Kidney epithelial cell (primary cell): ENCODE measurements at regions not wholly inside any gene's neighbourhood (a gene's known extent, or its start where the extent isn't known, plus 50 kb on each side); places are given as distances from the start of the nearest gene placed in this dataset.

ENCODE experiments used
- DNase-seq: peaks from one replicate; pipeline ENCODE4 v3.0.0-alpha.2; 2010; ENCODE audit warnings: low read depth
- H3K27me3 ChIP-seq: 2 replicates; pipeline ENCODE4 v1.6.0; 2011; ENCODE audit warnings: low read length; ENCODE audit not compliant: control insufficient read depth, insufficient read depth
- H3K36me3 ChIP-seq: 2 replicates; pipeline ENCODE4 v1.5.1; 2011; ENCODE audit warnings: low read length; ENCODE audit not compliant: control insufficient read depth, insufficient read depth
- H3K4me3 ChIP-seq: 2 replicates; pipeline ENCODE4 v1.5.1; 2011; ENCODE audit warnings: low read depth, mild to moderate bottlenecking, control low read depth, low read length
- CTCF ChIP-seq: IDR thresholded peaks from 2 replicates; pipeline ENCODE4 v1.5.1; 2011; ENCODE audit warnings: mild to moderate bottlenecking, moderate library complexity, low read length, control low read depth, inconsistent platforms; ENCODE audit not compliant: insufficient read depth, poor library complexity, severe bottlenecking

DNA sequence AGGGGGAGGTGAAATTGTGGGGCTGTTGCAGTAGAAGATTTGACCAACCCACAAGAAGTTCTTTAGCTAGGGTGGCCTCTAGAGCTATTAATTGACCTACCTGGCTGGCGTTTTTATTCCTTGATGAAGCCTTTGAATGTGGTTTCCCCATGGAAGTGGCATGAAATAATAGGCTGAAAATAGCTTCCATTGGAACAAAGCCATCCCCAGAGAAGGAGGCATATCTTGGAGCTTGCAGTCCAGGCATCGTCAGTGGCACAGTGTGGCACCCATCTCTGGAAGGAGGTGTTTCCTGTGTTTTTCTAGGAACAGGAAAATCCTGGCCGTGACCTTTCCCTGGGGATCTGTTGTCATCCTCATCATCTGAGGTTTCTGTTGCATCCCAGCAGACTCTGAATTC lies 96.3 kb upstream of the WDR1 start:
- no peak overlapping the region for H3K4me3 ChIP-seq
- TF ChIP-seq CTCF = no peak
- no peaks in the 10 kb centered on the region for H3K27me3 ChIP-seq
- DNase-seq = no peak
- H3K36me3 ChIP-seq = no peaks in the 10 kb centered on the region

DNA sequence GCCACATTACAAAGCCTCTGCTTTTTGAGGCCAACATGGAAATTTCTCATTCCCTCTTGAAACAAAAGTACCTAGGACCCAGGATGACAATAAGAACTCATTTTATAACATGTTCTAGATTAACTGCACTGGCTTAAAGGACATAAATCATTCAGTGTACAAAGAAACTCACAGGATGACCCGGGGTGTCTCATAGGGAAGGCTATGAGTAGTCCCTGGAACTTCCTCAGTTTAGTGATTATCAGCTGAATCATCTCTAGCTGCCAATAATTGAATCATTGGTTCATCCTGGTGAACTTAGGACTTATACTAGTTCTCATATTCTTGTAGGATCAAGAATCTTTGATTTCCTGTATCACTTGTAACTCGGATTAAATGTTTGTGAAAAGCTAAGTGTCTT lies 95.8 kb upstream of the WDR1 start:
- Histone ChIP-seq H3K4me3 (no peak overlapping the region), H3K36me3 (no peaks in the 10 kb centered on the region), H3K27me3 (no peaks in the 10 kb centered on the region)
- TF ChIP-seq CTCF = no peak
- no peak for DNase-seq

DNA sequence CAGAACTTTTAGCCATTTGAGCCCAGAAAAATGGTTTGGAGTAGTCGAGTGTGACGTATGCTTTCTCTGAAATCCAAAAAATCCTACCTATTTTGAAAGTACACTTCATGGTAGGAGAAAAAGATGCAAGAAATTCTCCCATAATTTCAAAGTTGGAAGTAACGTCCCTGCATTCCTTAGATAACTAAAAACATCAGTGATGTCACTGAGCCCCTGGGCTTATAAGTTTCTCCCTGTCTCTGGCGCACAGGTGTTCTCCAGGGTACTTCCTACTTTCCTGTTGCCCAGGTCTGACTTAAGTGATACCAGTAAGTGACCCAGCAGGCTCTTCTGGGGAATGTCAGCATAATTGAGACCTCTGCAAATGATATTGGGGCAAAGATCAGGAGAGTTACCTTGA lies 90.5 kb upstream of the WDR1 start:
- no peaks in the 10 kb centered on the region for H3K27me3 ChIP-seq
- H3K4me3 ChIP-seq = no peak overlapping the region
- H3K36me3 ChIP-seq = no peaks in the 10 kb centered on the region
- DNase-seq = no peak
- no peak for TF ChIP-seq CTCF

DNA sequence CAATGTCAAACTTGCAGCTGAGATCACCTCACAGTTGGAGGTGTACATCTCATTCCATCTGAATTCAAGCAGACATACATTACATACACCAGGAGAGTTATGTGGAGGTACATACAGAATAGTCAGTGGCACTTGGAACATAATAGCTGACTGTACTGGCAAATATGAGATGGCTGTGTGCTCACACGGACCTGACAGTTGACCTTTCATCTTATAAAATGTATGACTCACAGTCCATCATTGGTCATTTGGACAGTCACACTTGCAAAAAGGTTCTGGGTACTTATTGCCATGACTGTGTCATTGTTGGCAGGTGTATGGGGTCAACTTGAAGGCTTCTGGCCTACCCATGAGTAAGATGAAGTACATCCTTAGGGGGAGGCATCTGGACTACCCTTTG lies 88.6 kb upstream of the WDR1 start:
- no peaks in the 10 kb centered on the region for H3K36me3 ChIP-seq
- H3K4me3 ChIP-seq = no peak overlapping the region
- TF ChIP-seq CTCF = no peak
- H3K27me3 ChIP-seq = no peaks in the 10 kb centered on the region
- DNase-seq = no peak

DNA sequence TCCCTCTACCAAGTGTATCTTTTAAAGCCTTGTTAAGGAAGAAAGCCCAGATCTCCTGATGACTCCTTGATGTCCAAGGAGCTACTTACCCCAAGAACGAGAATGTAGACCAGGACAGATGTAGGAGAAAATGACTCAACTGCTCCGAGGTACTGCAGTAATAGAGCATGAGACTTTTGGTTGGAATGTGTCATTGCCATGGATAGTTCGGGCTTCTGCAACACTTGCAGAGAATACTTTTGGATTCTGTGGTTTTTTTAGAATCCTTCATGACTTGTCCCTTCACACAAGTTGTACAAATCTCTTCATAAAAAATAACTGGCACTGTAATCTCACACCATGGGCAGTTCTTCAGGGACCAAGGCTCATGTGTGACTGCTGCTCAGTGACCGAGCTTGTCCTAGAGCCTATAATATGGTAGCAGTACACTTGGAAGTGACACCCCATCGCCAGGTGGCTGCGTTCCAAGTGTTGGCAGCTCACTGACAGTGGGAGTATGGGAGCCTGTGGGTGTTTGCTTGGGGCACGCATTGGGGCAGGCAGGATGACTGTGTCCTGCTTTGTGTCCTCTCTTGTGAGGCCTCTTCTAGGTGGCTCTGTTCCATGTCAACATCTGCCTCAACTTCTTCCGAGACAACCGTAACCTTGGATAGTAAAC lies 87.9 kb upstream of the WDR1 start:
- Histone ChIP-seq H3K36me3 (no peaks in the 10 kb centered on the region), H3K27me3 (no peaks in the 10 kb centered on the region), H3K4me3 (no peak overlapping the region)
- TF ChIP-seq CTCF = no peak
- DNase-seq = no peak

- Histone ChIP-seq H3K36me3 (no peaks in the 10 kb centered on the region), H3K27me3 (no peaks in the 10 kb centered on the region), H3K4me3 (no peak overlapping the region)
- no peak for DNase-seq
- TF ChIP-seq CTCF = no peak
Observed at GRCh38 chr4:10203851-10204250, 87.3 kb upstream of the WDR1 start.
